Endothelial cell of umbilical vein (primary cell): ENCODE measurements at regions not wholly inside any gene's neighbourhood (a gene's known extent, or its start where the extent isn't known, plus 50 kb on each side); places are given as distances from the start of the nearest gene placed in this dataset.

ENCODE experiments used
- BruUV-seq: library from RNA; stranded (reverse); fragments of 400-500 nt; replicated peaks from 2 replicates; lab custom pipeline; 2021; lab: Mats Ljungman, UMichigan
- CTCF ChIA-PET: fragments of 300-600, 350-600 bp; sonication (Branson Sonifier 250); formaldehyde crosslinking; loops from one replicate; lab custom pipeline; 2021; ENCODE audit warnings: antibody characterized with exemption, inconsistent platforms; lab: Charles Lee
- POLR2A ChIA-PET: fragments of 300-600, 350-600 bp; sonication (Branson Sonifier 250); formaldehyde crosslinking; loops from one replicate; lab custom pipeline; 2021; ENCODE audit warnings: antibody characterized with exemption, inconsistent platforms; lab: Charles Lee
- DNase-seq: peaks from one replicate; pipeline ENCODE4 v3.0.0-alpha.2; 2011; ENCODE audit warnings: low read depth, low spot score
- FAIRE-seq: peaks from 2 replicates; lab custom pipeline; 2011; peaks lifted over from hg19 to GRCh38; lab: Jason Lieb, UNC
- H2AFZ ChIP-seq: 2 replicates; pipeline ENCODE4 v1.6.0; 2012; ENCODE audit warnings: low read depth, low read length, control low read depth, inconsistent platforms
- H3K27ac ChIP-seq: 2 replicates; pipeline ENCODE4 v1.5.1; 2011; ENCODE audit warnings: low read depth, mild to moderate bottlenecking, control low read depth, low read length, moderate library complexity; ENCODE audit not compliant: insufficient read depth
- H3K27me3 ChIP-seq, 2 experiments: 2 replicates each; pipeline versions ENCODE4 v1.6.0 to v1.6.1; 2011; ENCODE audit warnings: low read length in 2 of 2, mixed read lengths in 1 of 2; ENCODE audit not compliant: control insufficient read depth in 2 of 2, insufficient read depth in 2 of 2
- H3K36me3 ChIP-seq, 2 experiments: 2 replicates in 1 of 2; 3 replicates in 1 of 2; pipeline ENCODE4 v1.5.1; 2011; ENCODE audit warnings: low read length in 2 of 2, mild to moderate bottlenecking in 1 of 2, moderate library complexity in 1 of 2; ENCODE audit not compliant: control insufficient read depth in 2 of 2, insufficient read depth in 2 of 2; ENCODE audit errors: extremely low read depth in 1 of 2
- H3K4me1 ChIP-seq: 3 replicates; pipeline ENCODE4 v1.5.1; 2011; ENCODE audit warnings: mild to moderate bottlenecking, low read length; ENCODE audit not compliant: control insufficient read depth, insufficient read depth; ENCODE audit errors: extremely low read depth
- H3K4me2 ChIP-seq: 2 replicates; pipeline ENCODE4 v1.6.1; 2011; ENCODE audit warnings: low read length, control low read depth, mixed read lengths; ENCODE audit not compliant: insufficient read depth
- H3K4me3 ChIP-seq, 3 experiments: fragments of 200-600 bp in 1 of 3; sonication (generic), shearing (Covaris generic) in 1 of 3; replicated peaks in 1 of 3; 2 replicates each; pipeline ENCODE4 v1.5.1; 2011 to 2016; ENCODE audit warnings: control low read depth in 3 of 3, low read length in 3 of 3, mild to moderate bottlenecking in 2 of 3, inconsistent platforms in 1 of 3, low read depth in 1 of 3, moderate library complexity in 1 of 3; ENCODE audit not compliant: insufficient read depth in 1 of 3
- H3K79me2 ChIP-seq: 2 replicates; pipeline ENCODE4 v1.6.0; 2012; ENCODE audit warnings: low read length, inconsistent platforms; ENCODE audit not compliant: control insufficient read depth, insufficient read depth
- H3K9ac ChIP-seq: replicated peaks from 2 replicates; pipeline ENCODE3; 2011; ENCODE audit warnings: low read length, control low read depth; ENCODE audit not compliant: insufficient read depth; ENCODE audit errors: extremely low read depth
- H3K9me1 ChIP-seq: replicated peaks from 3 replicates; pipeline ENCODE4 v1.6.0; 2011; ENCODE audit warnings: mild to moderate bottlenecking, low read length; ENCODE audit not compliant: control insufficient read depth, insufficient read depth; ENCODE audit errors: extremely low read depth
- H3K9me3 ChIP-seq: replicated peaks from 2 replicates; pipeline ENCODE4 v1.5.1; 2012; ENCODE audit warnings: low read length, inconsistent platforms; ENCODE audit not compliant: control insufficient read depth, insufficient read depth
- H4K20me1 ChIP-seq: replicated peaks from 2 replicates; pipeline ENCODE3; 2011; ENCODE audit warnings: mild to moderate bottlenecking, low read length; ENCODE audit not compliant: control insufficient read depth, insufficient read depth; ENCODE audit errors: extremely low read depth
- EZH2 ChIP-seq: IDR thresholded peaks from 2 replicates; pipeline ENCODE4 v1.6.1; 2012; ENCODE audit warnings: borderline replicate concordance, low read depth, mild to moderate bottlenecking, moderate library complexity, low read length, inconsistent platforms; ENCODE audit not compliant: severe bottlenecking
- FOS ChIP-seq: IDR thresholded peaks from 2 replicates; pipeline ENCODE4 v1.6.1; 2011; ENCODE audit warnings: mild to moderate bottlenecking, low read length, moderate library complexity, borderline replicate concordance; ENCODE audit not compliant: insufficient read depth
- GATA2 ChIP-seq: IDR thresholded peaks from 2 replicates; pipeline ENCODE4 v1.7.0; 2011; ENCODE audit warnings: low read depth, mild to moderate bottlenecking, moderate library complexity, mixed read lengths, low read length; ENCODE audit not compliant: insufficient read length, insufficient read depth
- JUN ChIP-seq: IDR thresholded peaks from 2 replicates; pipeline ENCODE4 v1.6.1; 2011; ENCODE audit warnings: borderline replicate concordance, low read depth; ENCODE audit not compliant: insufficient read length, insufficient read depth
- MYC ChIP-seq: IDR thresholded peaks from one replicate; pipeline ENCODE4 v1.6.1; 2011; ENCODE audit warnings: mild to moderate bottlenecking, low read depth, low read length
- POLR2A ChIP-seq: IDR thresholded peaks from 2 replicates; pipeline ENCODE4 v1.6.1; 2012; ENCODE audit warnings: low read depth, mild to moderate bottlenecking, control low read depth, low read length
- POLR2AphosphoS5 ChIP-seq: IDR thresholded peaks from 2 replicates; pipeline ENCODE4 v1.6.1; 2012; ENCODE audit warnings: low read depth, mild to moderate bottlenecking, control low read depth, low read length, moderate library complexity; ENCODE audit not compliant: insufficient read depth
- dilution Hi-C: fragments of 300-500 bp; cut with MboI; formaldehyde crosslinking; loops from one replicate; pipeline ENCODE4 v1.15.0; 2019; ENCODE audit warnings: low sequenced_read_pairs; ENCODE audit not compliant: extremely low pct_ligation_motif_present
- intact Hi-C: fragments of 100-400 bp; cut with micrococcal nuclease; formaldehyde crosslinking; loops from one replicate; pipeline ENCODE4 v1.10.0; 2022
- TF ChIP-seq, protein P1 (sequence below), 2 donors: IDR thresholded peaks; 1 replicate in 1 of 2; 2 replicates in 1 of 2; pipeline ENCODE4 v1.5.1; 2011; ENCODE audit warnings: low read length in 2 of 2, mild to moderate bottlenecking in 2 of 2, moderate library complexity in 2 of 2, control low read depth in 1 of 2, inconsistent platforms in 1 of 2, low read depth in 1 of 2; ENCODE audit not compliant: insufficient read depth in 1 of 2; ENCODE audit errors: extremely low read depth in 1 of 2
- TF ChIP-seq, protein P2 (sequence below): IDR thresholded peaks from 2 replicates; pipeline ENCODE4 v1.6.1; 2011; ENCODE audit not compliant: insufficient read depth, insufficient read length

DNA sequence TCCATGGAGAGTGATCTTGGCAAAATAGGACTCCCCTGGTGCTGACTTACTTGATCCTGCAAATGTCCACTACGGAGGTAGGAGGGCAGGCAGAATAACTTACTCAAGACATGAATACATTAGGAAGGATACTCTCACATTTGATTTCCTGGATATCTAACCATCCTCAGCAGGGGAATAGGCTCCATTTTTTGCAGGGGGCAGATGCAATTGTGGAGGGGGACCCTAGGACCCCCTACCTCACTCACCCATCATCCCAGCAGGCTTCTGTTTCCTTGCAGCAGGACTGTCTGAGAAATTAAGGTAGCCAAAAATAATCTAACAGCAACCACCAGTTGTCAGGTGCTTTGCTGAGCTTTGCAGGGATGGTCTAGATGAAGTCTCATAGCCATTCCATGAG is 482.0 kb downstream of the ZNF536 start:
- dilution Hi-C loops (no loop called here), intact Hi-C loops (no loop called here)

More for the DNA sequence above, 482.0 kb downstream of the ZNF536 start:
- Histone ChIP-seq H3K9me3 (peaks cover 5% of the 10 kb centered on the region), H3K4me3 (no peak overlapping the region), H3K79me2 (no peaks in the 10 kb centered on the region), H3K27ac (no peak overlapping the region), H3K27me3 (no peaks in the 10 kb centered on the region), H3K9ac (no peak overlapping the region), H3K36me3 (no peaks in the 10 kb centered on the region), H4K20me1 (no peaks in the 10 kb centered on the region), H3K4me2 (no peak overlapping the region), H3K4me1 (no peaks in the 10 kb centered on the region), H3K9me1 (no peaks in the 10 kb centered on the region), H2AFZ (no peak overlapping the region)
- POLR2A ChIA-PET = no interaction called here
- no peak for TF ChIP-seq POLR2A
- TF ChIP-seq, protein P1, sequence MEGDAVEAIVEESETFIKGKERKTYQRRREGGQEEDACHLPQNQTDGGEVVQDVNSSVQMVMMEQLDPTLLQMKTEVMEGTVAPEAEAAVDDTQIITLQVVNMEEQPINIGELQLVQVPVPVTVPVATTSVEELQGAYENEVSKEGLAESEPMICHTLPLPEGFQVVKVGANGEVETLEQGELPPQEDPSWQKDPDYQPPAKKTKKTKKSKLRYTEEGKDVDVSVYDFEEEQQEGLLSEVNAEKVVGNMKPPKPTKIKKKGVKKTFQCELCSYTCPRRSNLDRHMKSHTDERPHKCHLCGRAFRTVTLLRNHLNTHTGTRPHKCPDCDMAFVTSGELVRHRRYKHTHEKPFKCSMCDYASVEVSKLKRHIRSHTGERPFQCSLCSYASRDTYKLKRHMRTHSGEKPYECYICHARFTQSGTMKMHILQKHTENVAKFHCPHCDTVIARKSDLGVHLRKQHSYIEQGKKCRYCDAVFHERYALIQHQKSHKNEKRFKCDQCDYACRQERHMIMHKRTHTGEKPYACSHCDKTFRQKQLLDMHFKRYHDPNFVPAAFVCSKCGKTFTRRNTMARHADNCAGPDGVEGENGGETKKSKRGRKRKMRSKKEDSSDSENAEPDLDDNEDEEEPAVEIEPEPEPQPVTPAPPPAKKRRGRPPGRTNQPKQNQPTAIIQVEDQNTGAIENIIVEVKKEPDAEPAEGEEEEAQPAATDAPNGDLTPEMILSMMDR (IDR thresholded peaks at IDR 0.05; ENCODE audit: extremely low read depth in 1 of 2, insufficient read depth in 1 of 2, low read depth in 1 of 2, low read length in 2 of 2) = no peak
- TF ChIP-seq POLR2AphosphoS5 = no peak
- TF ChIP-seq FOS = no peak
- TF ChIP-seq EZH2 = no peak
- no peak for TF ChIP-seq MYC
- TF ChIP-seq, protein P2, sequence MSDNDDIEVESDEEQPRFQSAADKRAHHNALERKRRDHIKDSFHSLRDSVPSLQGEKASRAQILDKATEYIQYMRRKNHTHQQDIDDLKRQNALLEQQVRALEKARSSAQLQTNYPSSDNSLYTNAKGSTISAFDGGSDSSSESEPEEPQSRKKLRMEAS = no peak
- no peak for TF ChIP-seq JUN
- no peak for TF ChIP-seq GATA2
- DNase-seq = no peak
- CTCF ChIA-PET = no interaction called here
- no peak for FAIRE-seq
- no TSS peak for BruUV-seq
